K562 (cell line): ENCODE measurements at regions not wholly inside any gene's neighbourhood (a gene's known extent, or its start where the extent isn't known, plus 50 kb on each side); places are given as distances from the start of the nearest gene placed in this dataset.

Source experiments
- ATAC-seq: fragments of 200-7000 bp; cut with Tn5 transposase; 3 replicates; pipeline ENCODE4 v1.9.1; 2020; ENCODE audit warnings: moderate library complexity
- BruUV-seq: library from RNA; stranded (reverse); fragments of 400-500 nt; replicated peaks from 2 replicates; lab custom pipeline; 2021; lab: Mats Ljungman, UMichigan
- CTCF ChIA-PET: fragments of 300-600 bp; formaldehyde crosslinking; extraction: SDS; loops from one replicate; lab custom pipeline; 2021; ENCODE audit warnings: low intra/inter-chr PET ratio; lab: Yijun Ruan, JAX
- POLR2A ChIA-PET: fragments of 300-600, 350-650 bp; sonication (Branson Sonifier 250); formaldehyde crosslinking; extraction: SDS; loops from one replicate; lab custom pipeline; 2021; ENCODE audit warnings: antibody characterized with exemption, inconsistent platforms; lab: Yijun Ruan, JAX
- DNase-seq, 4 experiments: peaks; one replicate each; pipeline versions ENCODE4 v3.0.0 to v3.0.0-alpha.2; 2011 to 2018; ENCODE audit warnings: low spot score in 3 of 4, mixed read lengths in 3 of 4; ENCODE audit errors: extremely low read depth in 1 of 4
- FAIRE-seq: peaks from 2 replicates; lab custom pipeline; 2011; peaks lifted over from hg19 to GRCh38; lab: Jason Lieb, UNC
- H2AFZ ChIP-seq: 2 replicates; pipeline ENCODE4 v1.6.0; 2011; ENCODE audit warnings: low read depth, low read length, control low read depth, inconsistent platforms
- H3K27ac ChIP-seq: fragments of 200-600 bp; 3 replicates; pipeline ENCODE4 v1.8.0; 2011; ENCODE audit warnings: low read depth, mild to moderate bottlenecking, control low read depth, inconsistent platforms, low read length, moderate library complexity, mixed read lengths; ENCODE audit errors: extremely low read depth
- H3K27me3 ChIP-seq, 2 experiments: fragments of 300-600 bp in 1 of 2; 2 replicates in 1 of 2; 3 replicates in 1 of 2; pipeline versions ENCODE4 v1.6.0 to v1.8.0; 2011; ENCODE audit warnings: inconsistent platforms in 2 of 2, low read length in 2 of 2, mild to moderate bottlenecking in 1 of 2, mixed read lengths in 1 of 2, moderate library complexity in 1 of 2; ENCODE audit not compliant: control insufficient read depth in 2 of 2, insufficient read depth in 2 of 2
- H3K36me3 ChIP-seq: fragments of 300-600 bp; 3 replicates; pipeline ENCODE4 v1.8.0; 2011; ENCODE audit warnings: mild to moderate bottlenecking, low read length, inconsistent platforms; ENCODE audit not compliant: control insufficient read depth, insufficient read depth
- H3K4me1 ChIP-seq, 2 experiments: fragments of 200-600 bp in 1 of 2; replicated peaks in 1 of 2; 2 replicates in 1 of 2; 3 replicates in 1 of 2; pipeline versions ENCODE4 v1.5.1 to v1.8.0; 2011; ENCODE audit warnings: inconsistent platforms in 2 of 2, low read length in 2 of 2, mild to moderate bottlenecking in 1 of 2, mixed read lengths in 1 of 2, moderate library complexity in 1 of 2; ENCODE audit not compliant: control insufficient read depth in 2 of 2, insufficient read depth in 2 of 2
- H3K4me2 ChIP-seq: 2 replicates; pipeline ENCODE4 v1.6.1; 2011; ENCODE audit warnings: low read length, control low read depth, inconsistent platforms, mixed read lengths; ENCODE audit not compliant: insufficient read depth
- H3K4me3 ChIP-seq: fragments of 200-600 bp; sonication (generic), shearing (Covaris generic); 2 replicates; pipeline ENCODE4 v1.5.1; 2016; ENCODE audit warnings: control low read depth, inconsistent platforms
- H3K79me2 ChIP-seq: fragments of 200-600 bp; 3 replicates; pipeline ENCODE4 v1.8.0; 2011; ENCODE audit warnings: low read length, inconsistent platforms; ENCODE audit not compliant: control insufficient read depth, insufficient read depth
- H3K9ac ChIP-seq, 2 experiments: 2 replicates each; pipeline versions ENCODE4 v1.6.0 to v1.6.1; 2011; ENCODE audit warnings: low read depth in 2 of 2, low read length in 2 of 2, control low read depth in 1 of 2, inconsistent platforms in 1 of 2, mild to moderate bottlenecking in 1 of 2, mixed read lengths in 1 of 2; ENCODE audit not compliant: insufficient read depth in 1 of 2
- H3K9me1 ChIP-seq: one replicate; pipeline ENCODE4 v1.6.0; 2011; ENCODE audit warnings: inconsistent platforms, mild to moderate bottlenecking, low read length, moderate library complexity; ENCODE audit not compliant: control insufficient read depth, insufficient read depth
- H3K9me3 ChIP-seq: replicated peaks from 2 replicates; pipeline ENCODE4 v1.5.1; 2011; ENCODE audit warnings: low read depth, low read length, inconsistent platforms; ENCODE audit not compliant: control insufficient read depth, insufficient read depth
- H4K20me1 ChIP-seq: replicated peaks from 2 replicates; pipeline ENCODE4 v1.6.1; 2011; ENCODE audit warnings: low read length, inconsistent platforms, mixed read lengths; ENCODE audit not compliant: control insufficient read depth, insufficient read depth
- CBX5 ChIP-seq: IDR thresholded peaks from 2 replicates; pipeline ENCODE4 v1.6.1; 2014; ENCODE audit warnings: low read depth, borderline replicate concordance
- ELF4 ChIP-seq: fragments of 450-650 bp; formaldehyde crosslinking; IDR thresholded peaks from 2 replicates; pipeline ENCODE4 v1.4.0; 2022; ENCODE audit warnings: missing genetic modification characterization
- FOXA3 ChIP-seq, 2 experiments: fragments of 450-650 bp in 1 of 2; sonication (generic) in 1 of 2; formaldehyde crosslinking; IDR thresholded peaks in 1 of 2; conservative IDR thresholded peaks in 1 of 2; 2 replicates each; pipeline versions ENCODE4 v1.4.0 to v1.8.0; 2020 to 2022; ENCODE audit warnings: mild to moderate bottlenecking in 2 of 2, missing genetic modification reagents in 1 of 2
- FOXP1 ChIP-seq: sonication (generic); formaldehyde crosslinking; IDR thresholded peaks from 2 replicates; pipeline ENCODE4 v1.8.0; 2022; ENCODE audit warnings: mild to moderate bottlenecking, missing genetic modification reagents
- FUS ChIP-seq: fragments of 200-400 bp; formaldehyde crosslinking; optimal IDR thresholded peaks from 2 replicates; pipeline ENCODE3; 2017; ENCODE audit warnings: low read depth, low read length
- MECOM ChIP-seq: fragments of 250-450 bp; sonication (Bioruptor Pico); IDR thresholded peaks from 2 replicates; pipeline ENCODE4 v1.8.0; 2022; ENCODE audit warnings: inconsistent platforms
- NFRKB ChIP-seq: fragments of 450-650 bp; IDR thresholded peaks from 2 replicates; pipeline ENCODE4 v1.6.1; 2016; ENCODE audit warnings: low read depth
- TBL1XR1 ChIP-seq, 2 experiments: IDR thresholded peaks; 2 replicates each; pipeline ENCODE4 v1.6.1; 2012; ENCODE audit warnings: improper control_type of control experiment in 2 of 2, low read length in 2 of 2, mild to moderate bottlenecking in 1 of 2
- TRIM28 ChIP-seq: fragments of 450-650 bp; IDR thresholded peaks from 2 replicates; pipeline ENCODE4 v1.6.1; 2017
- WGBS: fragments of 100-300 bp; shearing (Covaris generic); methylation state at CpG from one replicate; pipeline ENCODE4 v1.1.6; 2016; ENCODE audit warnings: low coverage, mixed read lengths; ENCODE audit not compliant: insufficient coverage; ENCODE audit errors: missing lambda C conversion rate; 5-methylcytosine and 5-hydroxymethylcytosine counted together
- in situ Hi-C: fragments of 300-500 bp; cut with MboI; formaldehyde crosslinking; loops from 4 replicates; pipeline ENCODE4 v1.15.0; 2018; ENCODE audit warnings: inconsistent platforms, mixed read lengths
- intact Hi-C: fragments of 100-400 bp; cut with micrococcal nuclease; formaldehyde crosslinking; loops from 2 replicates; pipeline ENCODE4 v1.14.2; 2022
- TF ChIP-seq, protein P1 (sequence below): fragments of 200-400 bp; formaldehyde crosslinking; IDR thresholded peaks from 2 replicates; pipeline ENCODE4 v1.6.1; 2017; ENCODE audit warnings: mild to moderate bottlenecking, low read depth, low read length, moderate library complexity
- TF ChIP-seq, protein P2 (sequence below): fragments of 450-650 bp; formaldehyde crosslinking; IDR thresholded peaks from 2 replicates; pipeline ENCODE4 v1.4.0; 2020; ENCODE audit warnings: mild to moderate bottlenecking, moderate library complexity

DNA sequence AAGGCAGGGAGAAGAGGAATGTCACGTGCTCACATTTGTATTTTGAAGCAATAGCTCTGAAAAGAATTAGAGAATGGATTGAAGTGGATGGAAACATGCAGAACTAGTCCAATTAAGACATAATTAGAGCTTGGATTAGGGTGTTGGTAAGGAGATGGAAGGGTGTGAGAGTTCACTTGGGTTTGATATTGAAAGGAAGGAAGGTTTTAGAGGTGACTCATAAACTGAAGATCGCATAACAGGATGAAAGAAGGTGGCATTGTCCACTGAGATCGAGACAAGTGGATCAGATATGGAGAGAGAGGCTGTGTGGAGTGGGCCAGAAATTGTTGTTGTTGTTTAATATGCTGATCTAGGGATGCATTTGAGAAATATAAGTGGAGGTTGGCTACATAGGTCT, 244.0 kb upstream of the SMIM31 start:
- intact Hi-C loops: no loop called here
- H3K9ac ChIP-seq: no peak overlapping the region
- 2% methylated on average over 3 of the region's 3 CpGs for WGBS
- ATAC-seq (no peak), DNase-seq (no peak), FAIRE-seq (no peak)
- no peaks in the 10 kb centered on the region for H3K79me2 ChIP-seq
- POLR2A ChIA-PET: no interaction called here
- no TSS peak for BruUV-seq
- H3K4me2 ChIP-seq: no peak overlapping the region
- no peak overlapping the region for H3K4me3 ChIP-seq
- CTCF ChIA-PET: no interaction called here
- H4K20me1 ChIP-seq: no peaks in the 10 kb centered on the region
- in situ Hi-C loops: no loop called here
- no peak overlapping the region for H3K27ac ChIP-seq
- no peaks in the 10 kb centered on the region for H3K9me1 ChIP-seq
- TF ChIP-seq ELF4 (CRISPR knock-in tag): no peak
- TF ChIP-seq TRIM28: no peak
- TF ChIP-seq, protein P1, sequence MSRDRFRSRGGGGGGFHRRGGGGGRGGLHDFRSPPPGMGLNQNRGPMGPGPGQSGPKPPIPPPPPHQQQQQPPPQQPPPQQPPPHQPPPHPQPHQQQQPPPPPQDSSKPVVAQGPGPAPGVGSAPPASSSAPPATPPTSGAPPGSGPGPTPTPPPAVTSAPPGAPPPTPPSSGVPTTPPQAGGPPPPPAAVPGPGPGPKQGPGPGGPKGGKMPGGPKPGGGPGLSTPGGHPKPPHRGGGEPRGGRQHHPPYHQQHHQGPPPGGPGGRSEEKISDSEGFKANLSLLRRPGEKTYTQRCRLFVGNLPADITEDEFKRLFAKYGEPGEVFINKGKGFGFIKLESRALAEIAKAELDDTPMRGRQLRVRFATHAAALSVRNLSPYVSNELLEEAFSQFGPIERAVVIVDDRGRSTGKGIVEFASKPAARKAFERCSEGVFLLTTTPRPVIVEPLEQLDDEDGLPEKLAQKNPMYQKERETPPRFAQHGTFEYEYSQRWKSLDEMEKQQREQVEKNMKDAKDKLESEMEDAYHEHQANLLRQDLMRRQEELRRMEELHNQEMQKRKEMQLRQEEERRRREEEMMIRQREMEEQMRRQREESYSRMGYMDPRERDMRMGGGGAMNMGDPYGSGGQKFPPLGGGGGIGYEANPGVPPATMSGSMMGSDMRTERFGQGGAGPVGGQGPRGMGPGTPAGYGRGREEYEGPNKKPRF: no peak
- no peak for TF ChIP-seq MECOM (CRISPR knock-in tag)
- no peak for TF ChIP-seq FOXP1 (CRISPR knock-in tag)
- no peak for TF ChIP-seq FUS
- TF ChIP-seq TBL1XR1 (IDR thresholded peaks at IDR 0.05; ENCODE audit: low read length in 2 of 2): no peak
- TF ChIP-seq NFRKB: no peak
- TF ChIP-seq, protein P2, sequence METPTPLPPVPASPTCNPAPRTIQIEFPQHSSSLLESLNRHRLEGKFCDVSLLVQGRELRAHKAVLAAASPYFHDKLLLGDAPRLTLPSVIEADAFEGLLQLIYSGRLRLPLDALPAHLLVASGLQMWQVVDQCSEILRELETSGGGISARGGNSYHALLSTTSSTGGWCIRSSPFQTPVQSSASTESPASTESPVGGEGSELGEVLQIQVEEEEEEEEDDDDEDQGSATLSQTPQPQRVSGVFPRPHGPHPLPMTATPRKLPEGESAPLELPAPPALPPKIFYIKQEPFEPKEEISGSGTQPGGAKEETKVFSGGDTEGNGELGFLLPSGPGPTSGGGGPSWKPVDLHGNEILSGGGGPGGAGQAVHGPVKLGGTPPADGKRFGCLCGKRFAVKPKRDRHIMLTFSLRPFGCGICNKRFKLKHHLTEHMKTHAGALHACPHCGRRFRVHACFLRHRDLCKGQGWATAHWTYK (CRISPR knock-in tag): no peak
- TF ChIP-seq FOXA3 (CRISPR knock-in tag; conservative IDR thresholded peaks at IDR 0.05 in 1 of 2, IDR thresholded peaks at IDR 0.05 in 1 of 2): no peak
- no peak for TF ChIP-seq CBX5
- TF ChIP-seq, all 486 proteins: peak for 0
- Histone ChIP-seq H3K36me3 (no peaks in the 10 kb centered on the region), H2AFZ (no peak overlapping the region), H3K4me1 (no peaks in the 10 kb centered on the region), H3K27me3 (no peaks in the 10 kb centered on the region), H3K9me3 (no peaks in the 10 kb centered on the region; the same call in 1 of the 2 replicates)
